ENCODE measurements at regions not wholly inside any gene's neighbourhood (a gene's known extent, or its start where the extent isn't known, plus 50 kb on each side); places are given as distances from the start of the nearest gene placed in this dataset.

GRCh38 chr7:21044913-21045568, 258.4 kb upstream of the SP8 start:
- TF ChIP-seq ZNF274 (IDR thresholded peaks at IDR 0.05; ENCODE audit: low read depth, low read length) (no peak), SUZ12 (IDR thresholded peaks at IDR 0.05; ENCODE audit: extremely low read depth, insufficient read depth, insufficient read length) (no peak), YY1 (IDR thresholded peaks at IDR 0.05; ENCODE audit: insufficient read depth, insufficient read length) (no peak)
